H9 (cell line): ENCODE measurements at regions not wholly inside any gene's neighbourhood (a gene's known extent, or its start where the extent isn't known, plus 50 kb on each side); places are given as distances from the start of the nearest gene placed in this dataset.
"Not testable (repeated sequence)": the region's sequence is repeated elsewhere in the genome, so short reads cannot be mapped to it uniquely, and the experiment has no call there.

Experiments used
- DNase-seq: peaks from one replicate; pipeline ENCODE4 v3.0.0-alpha.2; 2017
- H2AFZ ChIP-seq: one replicate; pipeline ENCODE4 v1.6.1; 2013; ENCODE audit warnings: mild to moderate bottlenecking, low read length, control low read depth, moderate library complexity
- H2AK5ac ChIP-seq: 2 replicates; pipeline ENCODE4 v1.6.1; 2013; ENCODE audit warnings: low read length, control low read depth, mixed read lengths; ENCODE audit not compliant: insufficient read length
- H2BK120ac ChIP-seq: one replicate; pipeline ENCODE4 v1.6.1; 2013; ENCODE audit warnings: low read depth, mild to moderate bottlenecking, low read length, control low read depth, inconsistent platforms; ENCODE audit not compliant: poor library complexity, severe bottlenecking
- H2BK12ac ChIP-seq: 2 replicates; pipeline ENCODE4 v1.6.1; 2013; ENCODE audit warnings: low read length, control low read depth, mixed read lengths, low read depth; ENCODE audit not compliant: insufficient read length
- H2BK15ac ChIP-seq: 2 replicates; pipeline ENCODE4 v1.6.1; 2013; ENCODE audit warnings: low read depth, low read length, control low read depth
- H2BK20ac ChIP-seq: one replicate; pipeline ENCODE4 v1.6.1; 2013; ENCODE audit warnings: low read depth, mild to moderate bottlenecking, low read length, control low read depth, inconsistent platforms; ENCODE audit not compliant: poor library complexity, severe bottlenecking
- H2BK5ac ChIP-seq: 2 replicates; pipeline ENCODE4 v1.6.1; 2013; ENCODE audit warnings: low read length, control low read depth, mixed read lengths; ENCODE audit not compliant: insufficient read length
- H3K14ac ChIP-seq: 2 replicates; pipeline ENCODE4 v1.6.1; 2013; ENCODE audit warnings: low read length, control low read depth; ENCODE audit not compliant: insufficient read depth
- H3K18ac ChIP-seq: 2 replicates; pipeline ENCODE4 v1.6.1; 2013; ENCODE audit warnings: low read depth, mild to moderate bottlenecking, mixed read lengths, low read length, control low read depth; ENCODE audit not compliant: insufficient read length
- H3K23ac ChIP-seq: 2 replicates; pipeline ENCODE4 v1.6.1; 2013; ENCODE audit warnings: low read length, control low read depth, mixed read lengths, low read depth; ENCODE audit not compliant: insufficient read length
- H3K23me2 ChIP-seq: 2 replicates; pipeline ENCODE4 v1.6.1; 2013; ENCODE audit warnings: low read depth, mild to moderate bottlenecking, mixed read lengths, low read length, control low read depth; ENCODE audit not compliant: insufficient read length, poor library complexity, severe bottlenecking
- H3K27ac ChIP-seq: 2 replicates; pipeline ENCODE4 v1.5.1; 2013; ENCODE audit warnings: low read length, control low read depth, mixed read lengths, low read depth; ENCODE audit not compliant: insufficient read length
- H3K27me3 ChIP-seq: 2 replicates; pipeline ENCODE4 v1.6.1; 2013; ENCODE audit warnings: low read length, control low read depth, inconsistent platforms; ENCODE audit not compliant: insufficient read depth
- H3K4ac ChIP-seq: 2 replicates; pipeline ENCODE4 v1.6.1; 2013; ENCODE audit warnings: low read depth, mild to moderate bottlenecking, control low read depth, inconsistent platforms, low read length, moderate library complexity
- H3K4me1 ChIP-seq: 2 replicates; pipeline ENCODE4 v1.6.1; 2013; ENCODE audit warnings: low read length, control low read depth, inconsistent platforms; ENCODE audit not compliant: insufficient read depth
- H3K4me2 ChIP-seq: 2 replicates; pipeline ENCODE4 v1.6.1; 2013; ENCODE audit warnings: low read length, control low read depth, mixed read lengths; ENCODE audit not compliant: insufficient read length, insufficient read depth
- H3K56ac ChIP-seq: 2 replicates; pipeline ENCODE4 v1.6.1; 2013; ENCODE audit warnings: low read depth, mild to moderate bottlenecking, mixed read lengths, low read length, control low read depth; ENCODE audit not compliant: insufficient read length
- H3K79me1 ChIP-seq: 2 replicates; pipeline ENCODE4 v1.6.1; 2013; ENCODE audit warnings: low read depth, mild to moderate bottlenecking, moderate library complexity, low read length, control low read depth, inconsistent platforms; ENCODE audit not compliant: insufficient read depth, poor library complexity, severe bottlenecking
- H3K79me2 ChIP-seq: 2 replicates; pipeline ENCODE4 v1.6.1; 2013; ENCODE audit warnings: low read length, control low read depth, inconsistent platforms; ENCODE audit not compliant: insufficient read depth
- H3K9ac ChIP-seq: 2 replicates; pipeline ENCODE4 v1.6.1; 2013; ENCODE audit warnings: low read length, control low read depth, mixed read lengths; ENCODE audit not compliant: insufficient read length; ENCODE audit errors: extremely low read depth
- H3K9me3 ChIP-seq: one replicate; pipeline ENCODE4 v1.6.1; 2013; ENCODE audit warnings: low read depth, low read length, inconsistent platforms; ENCODE audit not compliant: control insufficient read depth
- H3T11ph ChIP-seq: one replicate; pipeline ENCODE4 v1.6.1; 2013; ENCODE audit warnings: mild to moderate bottlenecking, low read length, control low read depth, inconsistent platforms
- H4K20me1 ChIP-seq: one replicate; pipeline ENCODE4 v1.6.1; 2013; ENCODE audit not compliant: control insufficient read depth, insufficient read length, insufficient read depth
- H4K5ac ChIP-seq: 2 replicates; pipeline ENCODE4 v1.6.1; 2013; ENCODE audit warnings: low read depth, mild to moderate bottlenecking, mixed read lengths, low read length, control low read depth; ENCODE audit not compliant: insufficient read length
- H4K8ac ChIP-seq: replicated peaks from 2 replicates; pipeline ENCODE4 v1.6.1; 2013; ENCODE audit warnings: low read length, control low read depth, mixed read lengths, low read depth; ENCODE audit not compliant: insufficient read length
- H4K91ac ChIP-seq: 2 replicates; pipeline ENCODE4 v1.6.1; 2013; ENCODE audit warnings: low read depth, mild to moderate bottlenecking, moderate library complexity, mixed read lengths, low read length, control low read depth; ENCODE audit not compliant: insufficient read length
- H3K27ac Mint-ChIP-seq, 3 experiments: 2 replicates in 2 of 3; 3 replicates in 1 of 3; pipeline ENCODE4 v1.8.0; 2020 to 2021; ENCODE audit warnings: mixed read lengths in 3 of 3, mild to moderate bottlenecking in 1 of 3, moderate library complexity in 1 of 3
- H3K27me3 Mint-ChIP-seq: 2 replicates; pipeline ENCODE4 v1.8.0; 2021; ENCODE audit warnings: low read depth, mild to moderate bottlenecking, moderate library complexity, mixed read lengths
- H3K36me3 Mint-ChIP-seq, 3 experiments: 2 replicates in 2 of 3; 3 replicates in 1 of 3; pipeline ENCODE4 v1.8.0; 2020 to 2021; ENCODE audit warnings: low read depth in 3 of 3, mixed read lengths in 3 of 3; ENCODE audit not compliant: insufficient read depth in 1 of 3
- H3K4me1 Mint-ChIP-seq, 2 experiments: 2 replicates each; pipeline ENCODE4 v1.8.0; 2020; ENCODE audit warnings: mixed read lengths in 2 of 2
- H3K4me3 Mint-ChIP-seq, 2 experiments: 2 replicates in 1 of 2; 3 replicates in 1 of 2; pipeline ENCODE4 v1.8.0; 2020 to 2021; ENCODE audit warnings: mild to moderate bottlenecking in 2 of 2, mixed read lengths in 2 of 2, moderate library complexity in 1 of 2
- H3K9me3 Mint-ChIP-seq, 2 experiments: 2 replicates in 1 of 2; 3 replicates in 1 of 2; pipeline ENCODE4 v1.8.0; 2020; ENCODE audit warnings: mild to moderate bottlenecking in 2 of 2, mixed read lengths in 2 of 2, moderate library complexity in 1 of 2
- CTCF ChIP-seq: fragments of 200-600 bp; sonication (generic); conservative IDR thresholded peaks from 3 replicates; pipeline ENCODE4 v1.8.0; 2021; ENCODE audit warnings: antibody characterized with exemption, mild to moderate bottlenecking
- WGBS: extraction: QIAGEN DNeasy Blood & Tissue Kit; methylation state at CpG from one replicate; pipeline ENCODE4 v1.1.7; 2013; ENCODE audit warnings: missing lambda C conversion rate, low lambda C conversion rate, mixed read lengths; ENCODE audit not compliant: insufficient read length; ENCODE audit errors: extremely low coverage; 5-methylcytosine and 5-hydroxymethylcytosine counted together

- H3K36me3 Mint-ChIP-seq, result no peaks in the 10 kb centered on the region
- Histone ChIP-seq H3K4me2 (no peak overlapping the region), H4K20me1 (no peaks in the 10 kb centered on the region), H2BK20ac (no peak overlapping the region), H3K4ac (no peak overlapping the region), H3K79me1 (no peaks in the 10 kb centered on the region), H3K14ac (no peak overlapping the region), H2BK5ac (no peak overlapping the region), H3K23me2 (no peaks in the 10 kb centered on the region), H4K91ac (no peak overlapping the region), H3K23ac (no peak overlapping the region), H2AFZ (no peak overlapping the region), H4K8ac (no peak overlapping the region), H2BK120ac (no peak overlapping the region), H3K18ac (no peak overlapping the region), H3K56ac (no peak overlapping the region), H3T11ph (no peak overlapping the region), H3K9ac (no peak overlapping the region), H2BK15ac (no peak overlapping the region), H2BK12ac (no peak overlapping the region), H4K5ac (no peak overlapping the region), H3K4me1 (no peaks in the 10 kb centered on the region), H3K27ac (no peak overlapping the region), H3K9me3 (no peaks in the 10 kb centered on the region), H2AK5ac (no peak overlapping the region), H3K27me3 (no peaks in the 10 kb centered on the region), H3K79me2 (no peaks in the 10 kb centered on the region)
- no peak for DNase-seq
- H3K4me3 Mint-ChIP-seq, result no peak overlapping the region
- no peaks in the 10 kb centered on the region for H3K4me1 Mint-ChIP-seq
- no peak overlapping the region for H3K27ac Mint-ChIP-seq
- H3K27me3 Mint-ChIP-seq, result no peaks in the 10 kb centered on the region
- no CpG with 5 or more reads among the region's 4 CpGs for WGBS
- no peaks in the 10 kb centered on the region for H3K9me3 Mint-ChIP-seq
- TF ChIP-seq CTCF, result no peak
Observed at GRCh38 chr13:90943946-90944345, 403.5 kb upstream of the MIR17HG start.

- not testable (repeated sequence) for H4K8ac ChIP-seq, H3K36me3 Mint-ChIP-seq, H2BK20ac ChIP-seq, H3T11ph ChIP-seq, H3K4me3 Mint-ChIP-seq, H3K56ac ChIP-seq, H3K23me2 ChIP-seq, H2BK5ac ChIP-seq, H3K27me3 Mint-ChIP-seq, H3K27ac ChIP-seq, H3K9me3 ChIP-seq, H3K4me1 ChIP-seq, H3K4me1 Mint-ChIP-seq, H2BK120ac ChIP-seq, H3K4me2 ChIP-seq, H2AFZ ChIP-seq, H2AK5ac ChIP-seq, H4K20me1 ChIP-seq, H3K4ac ChIP-seq, H2BK15ac ChIP-seq, H3K9ac ChIP-seq, H3K23ac ChIP-seq, H3K79me1 ChIP-seq, H3K9me3 Mint-ChIP-seq, DNase-seq, H3K27ac Mint-ChIP-seq, H4K5ac ChIP-seq, H3K14ac ChIP-seq, H3K27me3 ChIP-seq, H3K18ac ChIP-seq, H4K91ac ChIP-seq, H2BK12ac ChIP-seq, H3K79me2 ChIP-seq
- WGBS, result no CpG with 5 or more reads among the region's 3 CpGs
Observed at GRCh38 chr13:90945146-90945545, 402.3 kb upstream of the MIR17HG start.
